Testis (tissue), 2 donors: ENCODE measurements at regions not wholly inside any gene's neighbourhood (a gene's known extent, or its start where the extent isn't known, plus 50 kb on each side); places are given as distances from the start of the nearest gene placed in this dataset.

Source experiments
- DNase-seq: peaks from one replicate; pipeline ENCODE4 v3.0.0-alpha.2; 2019
- H3K27ac ChIP-seq, 2 donors: fragments of 200-600 bp; sonication (generic); one replicate each; pipeline ENCODE4 v1.5.1; 2019
- H3K27me3 ChIP-seq: fragments of 200-600 bp; sonication (generic); one replicate; pipeline ENCODE4 v1.5.1; 2019
- H3K36me3 ChIP-seq: fragments of 200-600 bp; sonication (generic); one replicate; pipeline ENCODE4 v1.5.1; 2017; ENCODE audit warnings: low read depth; ENCODE audit errors: missing control alignments
- H3K4me1 ChIP-seq: fragments of 200-600 bp; sonication (generic); one replicate; pipeline ENCODE4 v1.5.1; 2019
- H3K4me3 ChIP-seq, 2 donors: fragments of 200-600 bp; sonication (generic); one replicate each; pipeline ENCODE4 v1.5.1; 2017 to 2019
- H3K9me3 ChIP-seq: fragments of 200-600 bp; sonication (generic); one replicate; pipeline ENCODE4 v1.5.1; 2017
- CTCF ChIP-seq, 3 experiments: fragments of 450-650 bp in 2 of 3; fragments of 200-600 bp in 1 of 3; sonication (generic) in 1 of 3; IDR thresholded peaks; one replicate each; pipeline ENCODE4 v1.5.1; 2016 to 2019; ENCODE audit warnings: antibody characterized with exemption in 3 of 3, mild to moderate bottlenecking in 2 of 3, moderate library complexity in 1 of 3
- POLR2A ChIP-seq: fragments of 450-650 bp; IDR thresholded peaks from one replicate; pipeline ENCODE4 v1.6.1; 2017; ENCODE audit warnings: antibody characterized with exemption, mild to moderate bottlenecking, moderate library complexity
- WGBS, 2 donors: methylation state at CpG; one replicate each; pipeline ENCODE4 v1.1.5; 2018; 5-methylcytosine and 5-hydroxymethylcytosine counted together
- intact Hi-C: fragments of 100-400 bp; cut with DNase I; formaldehyde crosslinking; loops from one replicate; pipeline ENCODE4 v1.15.1; 2023; ENCODE audit warnings: low total_unique reads

DNA sequence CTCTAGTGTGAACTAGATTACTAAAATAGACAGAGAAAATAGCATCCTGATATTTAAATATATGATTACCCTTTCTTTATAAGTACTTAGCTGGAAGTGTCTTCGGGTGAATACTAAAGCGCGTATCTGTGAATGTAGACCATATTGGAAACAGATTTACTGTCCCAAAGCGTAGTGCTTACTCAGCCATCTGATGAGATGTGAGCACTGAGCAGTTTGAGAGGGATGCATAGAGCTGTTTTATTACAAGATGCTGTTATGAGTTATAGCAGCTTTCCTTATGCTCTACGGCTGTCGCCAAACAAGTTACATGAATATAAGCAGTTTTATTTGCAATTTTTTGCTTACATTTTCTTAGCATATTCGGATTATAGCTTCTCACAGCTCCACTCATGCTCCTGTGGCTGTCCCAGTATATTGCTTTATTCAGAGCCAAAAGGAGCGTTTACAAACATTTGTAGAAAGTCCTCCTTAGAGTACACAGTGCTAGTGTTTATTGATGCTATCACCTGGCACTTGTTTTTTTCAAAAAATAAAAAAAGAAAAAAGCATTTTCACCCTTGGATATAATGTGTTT, 981.4 kb upstream of the WWC1 start:
- H3K4me1 ChIP-seq: peaks cover 3% of the 10 kb centered on the region
- H3K27ac ChIP-seq: no peak overlapping the region
- H3K9me3 ChIP-seq: no peaks in the 10 kb centered on the region
- no peaks in the 10 kb centered on the region for H3K36me3 ChIP-seq
- H3K27me3 ChIP-seq: no peaks in the 10 kb centered on the region
- no peak overlapping the region for H3K4me3 ChIP-seq
- TF ChIP-seq POLR2A (no peak), CTCF (IDR thresholded peaks at IDR 0.05) (no peak)
- 78 to 84% methylated on average over 8 of the region's 8 CpGs for WGBS, 2 donors
- DNase-seq: no peak
- intact Hi-C loops: no loop called here

DNA sequence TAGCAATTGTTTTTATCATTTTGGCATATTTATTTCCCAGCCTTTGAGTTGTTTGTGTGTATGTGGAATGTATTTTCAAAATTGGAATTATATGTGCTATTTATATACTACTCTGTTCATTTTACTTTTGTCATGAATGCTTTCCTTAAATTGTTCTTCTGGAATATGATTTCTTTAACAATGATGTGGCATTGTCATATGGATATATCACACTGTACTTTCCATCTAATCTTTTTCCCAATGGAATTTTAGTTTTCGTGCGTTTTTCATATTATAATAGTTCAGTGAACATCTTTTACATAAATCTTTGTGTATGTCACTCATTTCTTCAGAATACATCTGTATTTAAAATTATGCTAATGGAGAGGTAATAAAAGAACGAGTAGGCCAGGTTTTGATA, 980.1 kb upstream of the WWC1 start:
- DNase-seq: no peak
- Histone ChIP-seq H3K4me1 (peaks cover 3% of the 10 kb centered on the region), H3K27me3 (no peaks in the 10 kb centered on the region), H3K4me3 (no peak overlapping the region), H3K27ac (no peak overlapping the region), H3K36me3 (no peaks in the 10 kb centered on the region), H3K9me3 (no peaks in the 10 kb centered on the region)
- intact Hi-C loops: no loop called here
- 90 to 91% methylated on average over 3 of the region's 3 CpGs for WGBS, 2 donors
- TF ChIP-seq POLR2A (no peak), CTCF (IDR thresholded peaks at IDR 0.05) (no peak)

- WGBS, 2 donors: 75 to 85% methylated on average over 3 of the region's 3 CpGs
- no peaks in the 10 kb centered on the region for H3K36me3 ChIP-seq
- H3K27ac ChIP-seq: no peak overlapping the region
- TF ChIP-seq CTCF (IDR thresholded peaks at IDR 0.05) (no peak), POLR2A (no peak)
- no peak for DNase-seq
- intact Hi-C loops: no loop called here
- no peaks in the 10 kb centered on the region for H3K27me3 ChIP-seq
- no peak overlapping the region for H3K4me3 ChIP-seq
- H3K9me3 ChIP-seq: no peaks in the 10 kb centered on the region
- H3K4me1 ChIP-seq: peaks cover 3% of the 10 kb centered on the region
Measured at GRCh38 chr5:167312225-167312624, 979.2 kb upstream of the WWC1 start.

DNA sequence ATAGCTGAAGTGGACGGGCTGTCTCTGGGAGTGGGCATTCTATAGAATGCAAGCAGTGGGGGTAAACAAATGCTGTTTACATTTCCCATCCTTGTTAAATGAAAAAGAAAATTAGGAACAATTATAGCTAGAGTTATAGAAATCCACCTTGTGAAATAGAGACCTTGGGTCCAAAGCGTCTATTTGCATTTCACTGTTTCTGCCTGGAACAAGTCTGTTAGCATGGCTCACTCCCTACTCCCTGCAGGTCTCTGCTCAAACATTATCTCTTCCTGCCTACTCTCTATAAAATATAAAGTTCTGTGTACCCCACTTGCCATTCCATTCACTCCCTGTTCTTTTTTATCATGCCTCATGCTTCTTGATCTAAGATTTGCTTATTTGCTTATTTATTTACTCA, 975.7 kb upstream of the WWC1 start:
- DNase-seq: no peak
- Histone ChIP-seq H3K27ac (no peak overlapping the region), H3K36me3 (no peaks in the 10 kb centered on the region), H3K9me3 (no peaks in the 10 kb centered on the region), H3K27me3 (no peaks in the 10 kb centered on the region), H3K4me1 (no peaks in the 10 kb centered on the region), H3K4me3 (no peak overlapping the region)
- TF ChIP-seq CTCF (IDR thresholded peaks at IDR 0.05): no peak
- no peak for TF ChIP-seq POLR2A
- WGBS, 2 donors: 90% methylated on average over 2 of the region's 2 CpGs
- intact Hi-C loops: no loop called here

- 79 to 81% methylated on average over 3 of the region's 3 CpGs for WGBS, 2 donors
- no peak for DNase-seq
- H3K9me3 ChIP-seq: no peaks in the 10 kb centered on the region
- H3K36me3 ChIP-seq: no peaks in the 10 kb centered on the region
- H3K27me3 ChIP-seq: no peaks in the 10 kb centered on the region
- H3K4me1 ChIP-seq: no peaks in the 10 kb centered on the region
- H3K4me3 ChIP-seq: no peak overlapping the region
- no peak overlapping the region for H3K27ac ChIP-seq
- TF ChIP-seq POLR2A: no peak
- TF ChIP-seq CTCF (IDR thresholded peaks at IDR 0.05): no peak
- intact Hi-C loops: no loop called here
Measured at GRCh38 chr5:167317884-167318283, 973.6 kb upstream of the WWC1 start.
